Stimulated activated CD4-positive, alpha-beta T cell treated with anti-CD3 and anti-CD28 coated beads, Interleukin-1b, Interleukin-23, amount 100 ng/mL, for 4 hours (primary cell): ENCODE measurements at regions not wholly inside any gene's neighbourhood (a gene's known extent, or its start where the extent isn't known, plus 50 kb on each side); places are given as distances from the start of the nearest gene placed in this dataset.

Experiments
- DNase-seq, 2 donors: peaks; one replicate each; pipeline ENCODE4 v3.0.0-alpha.2; 2020; ENCODE audit warnings: low read depth in 2 of 2

DNA sequence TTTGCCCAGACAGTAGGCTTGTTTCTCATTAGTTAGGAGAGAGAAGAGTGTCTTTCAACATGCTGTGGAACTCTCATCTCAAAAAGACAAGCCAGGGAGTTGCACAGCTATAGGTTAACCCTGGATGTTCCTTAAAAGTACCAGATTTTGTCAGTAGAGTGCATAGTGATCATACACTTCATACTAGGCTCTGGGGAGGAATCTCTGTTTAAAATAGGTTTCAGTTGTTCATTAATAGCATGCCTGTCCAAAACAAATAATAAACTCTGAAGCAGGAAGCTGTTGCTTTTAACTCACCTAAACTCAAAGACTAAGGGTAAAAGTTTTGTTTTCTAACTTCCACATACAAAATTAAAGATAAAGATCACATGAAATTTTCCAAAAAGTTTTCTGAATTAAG, 1948.4 kb downstream of the C4orf33 start:
- DNase-seq, result no peak

GRCh38 chr4:131046821-131047220, 1950.9 kb downstream of the C4orf33 start:
- DNase-seq, result no peak

- DNase-seq, result no peak
Observed at GRCh38 chr4:131052646-131053045, 1956.7 kb downstream of the C4orf33 start.

- DNase-seq, result no peak
Observed at GRCh38 chr4:131054489-131055019, 1958.6 kb downstream of the C4orf33 start.

GRCh38 chr4:131061734-131062133, 1965.8 kb downstream of the C4orf33 start:
- no peak for DNase-seq

- no peak for DNase-seq
Observed at GRCh38 chr4:131063878-131064277, 1967.9 kb downstream of the C4orf33 start.

DNA sequence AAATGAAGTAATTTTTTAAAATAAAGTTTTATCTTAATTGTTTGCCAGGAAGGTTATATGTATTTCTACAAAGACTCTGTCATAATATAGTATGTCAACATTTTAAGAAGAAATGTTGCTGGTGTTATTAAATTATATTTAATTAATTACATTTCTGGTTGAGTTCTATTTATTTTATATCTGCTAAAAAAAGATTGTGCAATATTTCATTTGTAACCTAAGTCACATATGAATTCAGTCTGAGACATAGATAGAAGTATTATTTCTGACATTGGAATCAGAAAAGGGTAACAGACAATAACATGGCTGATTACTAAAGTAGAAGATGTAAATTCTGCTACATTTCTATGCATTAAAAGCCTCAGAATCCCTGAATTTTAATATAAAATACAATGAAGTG, 1985.1 kb downstream of the C4orf33 start:
- DNase-seq, result no peak

DNA sequence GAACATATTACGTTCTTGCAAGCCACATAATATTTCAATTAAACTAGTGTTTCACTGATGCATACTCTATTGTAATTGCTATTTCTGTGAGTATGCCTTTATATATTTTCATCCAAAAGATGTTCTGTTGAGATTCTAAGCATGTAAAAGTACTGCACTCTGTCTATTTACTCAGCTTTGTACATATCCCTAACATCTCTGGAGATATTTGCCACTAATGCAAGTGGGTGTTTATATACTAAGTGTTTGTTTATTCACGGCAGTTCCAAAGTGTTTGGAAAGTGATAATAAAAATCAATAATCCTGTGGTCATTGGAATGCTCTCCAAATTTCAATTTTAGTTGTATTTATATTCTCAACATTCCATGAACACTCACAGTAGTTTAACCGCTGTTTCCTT, 1989.0 kb downstream of the C4orf33 start:
- DNase-seq, result no peak

GRCh38 chr4:131091896-131092295, 1995.9 kb downstream of the C4orf33 start:
- DNase-seq, result no peak

GRCh38 chr4:131093303-131093702, 1997.4 kb downstream of the C4orf33 start:
- DNase-seq, result no peak

DNA sequence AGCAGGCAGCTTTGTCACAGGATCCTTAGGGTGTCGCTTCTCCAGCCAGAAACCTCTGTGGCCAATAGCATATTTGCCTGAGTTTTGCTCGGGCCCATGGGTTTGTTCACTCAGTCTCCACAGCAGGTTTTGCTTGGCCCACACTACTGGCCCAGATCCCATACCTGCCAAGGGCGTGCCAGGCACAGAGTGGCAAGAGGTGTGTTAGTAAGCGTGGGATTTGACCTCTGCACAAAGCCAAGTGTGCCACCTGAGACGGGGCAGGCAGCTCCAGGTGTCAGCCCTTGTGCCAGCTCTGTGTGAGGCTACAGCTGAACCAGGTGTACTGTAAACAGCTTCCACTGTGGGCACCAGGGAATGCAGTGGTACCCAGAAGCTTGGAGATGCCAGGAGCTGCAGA, 2003.0 kb downstream of the C4orf33 start:
- no peak for DNase-seq

DNA sequence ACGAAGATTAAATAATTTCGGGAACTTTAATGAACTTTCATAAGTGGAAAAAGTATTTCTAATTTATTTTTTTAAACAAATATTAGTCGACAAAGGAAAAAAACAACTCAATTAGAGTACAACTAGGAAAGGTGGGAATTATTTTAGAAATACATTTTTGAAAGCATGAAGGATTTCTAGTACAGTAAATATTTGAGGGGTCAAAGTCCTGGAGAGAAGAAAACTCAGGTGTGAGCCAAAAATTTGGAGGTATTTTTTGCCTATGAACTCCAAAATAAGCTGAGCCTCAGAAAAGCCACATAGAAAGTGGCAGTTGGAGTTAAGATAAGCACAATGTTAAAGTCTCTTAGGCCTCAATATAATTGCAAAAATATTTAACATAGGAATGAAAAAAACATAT, 2017.3 kb downstream of the C4orf33 start:
- no peak for DNase-seq

GRCh38 chr4:131113704-131114103, 2017.8 kb downstream of the C4orf33 start:
- no peak for DNase-seq

- DNase-seq, result no peak
Observed at GRCh38 chr4:131119661-131120060, 2023.7 kb downstream of the C4orf33 start.

DNA sequence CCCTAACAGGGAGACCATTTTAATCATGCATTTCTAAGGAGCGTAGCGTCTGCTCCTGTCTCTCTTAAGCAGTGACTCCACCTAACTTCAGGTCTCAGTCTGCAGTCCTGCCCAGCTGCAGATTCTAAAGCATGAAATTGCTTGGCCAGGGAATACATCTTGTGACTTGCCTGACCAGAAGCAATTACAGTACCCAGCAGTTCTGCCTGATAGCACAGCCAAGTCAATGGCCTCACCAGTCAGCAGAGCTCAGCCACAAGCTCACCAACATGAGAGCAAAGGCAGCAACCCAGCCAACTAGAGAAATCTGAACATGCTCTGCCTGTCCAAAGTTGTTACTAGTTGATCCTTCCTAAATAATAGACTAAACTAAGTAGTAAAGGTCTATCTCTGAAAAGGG, 2011.9 kb upstream of the PCDH10 start:
- DNase-seq, result no peak

DNA sequence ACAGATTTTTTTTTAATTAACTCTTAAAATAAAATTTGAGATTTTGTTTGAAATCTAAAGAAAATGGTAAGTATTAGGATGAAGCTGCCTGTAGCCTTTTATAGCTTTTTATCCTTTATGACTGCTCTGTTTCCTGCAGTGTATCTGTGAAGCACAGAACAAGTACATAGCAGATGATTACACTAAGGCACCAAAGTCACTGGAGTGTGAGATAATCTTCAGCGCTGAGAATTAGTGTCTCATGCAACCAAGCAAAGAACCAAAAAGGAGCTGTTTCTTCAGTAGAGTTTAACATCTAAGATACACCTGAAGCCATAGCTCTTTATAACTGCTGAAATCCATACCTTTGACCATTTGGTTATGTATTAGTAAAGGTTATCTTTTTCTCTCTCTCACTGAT, 1989.8 kb upstream of the PCDH10 start:
- DNase-seq, result no peak

DNA sequence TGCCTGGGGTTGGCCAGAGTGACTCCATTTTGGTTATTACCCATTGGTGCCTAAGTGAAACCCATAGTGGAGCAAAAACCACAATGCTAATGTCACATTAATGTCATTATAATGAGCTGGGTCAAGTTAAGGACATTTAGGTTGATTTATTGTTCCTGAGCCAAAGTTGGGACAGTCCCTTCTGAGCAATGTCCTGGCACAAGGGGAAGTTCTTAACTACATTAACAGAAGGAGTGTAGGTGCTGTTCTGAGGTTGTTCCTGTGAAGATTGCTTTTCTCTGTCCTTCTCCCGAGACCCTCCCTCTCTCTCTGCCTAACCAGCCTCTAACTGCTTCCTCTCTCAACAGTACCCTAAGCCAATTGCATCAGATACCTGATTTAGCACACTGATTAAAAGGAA, 1956.8 kb upstream of the PCDH10 start:
- no peak for DNase-seq

- no peak for DNase-seq
Observed at GRCh38 chr4:131207589-131207988, 1941.5 kb upstream of the PCDH10 start.

GRCh38 chr4:131248314-131248713, 1900.8 kb upstream of the PCDH10 start:
- DNase-seq, result no peak

DNA sequence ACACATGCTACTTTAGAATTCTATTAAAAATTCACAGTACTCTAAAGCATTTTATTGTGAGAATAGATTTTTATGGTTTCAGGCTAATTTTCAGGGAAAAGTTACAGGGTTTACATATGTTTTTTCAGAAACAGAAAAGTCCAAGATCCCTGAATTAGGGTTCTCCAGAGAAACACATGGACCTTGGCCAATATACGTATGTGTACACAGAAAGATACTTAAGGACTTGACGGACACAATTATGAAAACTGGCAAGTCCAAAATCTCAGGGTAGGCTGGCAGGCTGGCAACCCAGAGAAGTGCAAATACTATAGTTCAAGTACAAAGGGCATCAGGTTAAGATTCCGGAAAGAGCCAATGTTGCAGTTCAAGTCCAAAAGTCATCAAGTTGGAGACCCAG, 1897.8 kb upstream of the PCDH10 start:
- no peak for DNase-seq

- DNase-seq, result no peak
Observed at GRCh38 chr4:131257241-131257640, 1891.9 kb upstream of the PCDH10 start.

GRCh38 chr4:131258361-131258760, 1890.7 kb upstream of the PCDH10 start:
- no peak for DNase-seq

DNA sequence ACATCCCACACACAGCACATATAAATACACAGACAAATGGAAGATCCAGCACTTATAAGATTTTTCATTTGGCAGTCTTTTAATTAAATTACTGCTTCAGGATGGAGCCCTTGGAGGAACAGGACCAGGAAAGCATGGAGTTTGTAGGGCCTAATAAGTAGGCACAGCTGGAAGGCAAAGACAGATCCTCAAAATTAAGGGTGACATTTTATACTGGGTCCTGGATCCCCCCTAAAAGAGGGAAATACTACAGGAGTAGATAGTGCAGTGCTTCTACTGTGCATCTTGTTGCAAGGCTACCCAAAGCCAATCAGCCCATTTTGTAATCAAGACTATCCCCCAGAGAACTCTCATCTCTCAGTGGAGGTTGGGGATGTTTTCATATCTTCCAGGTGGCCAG, 1860.7 kb upstream of the PCDH10 start:
- no peak for DNase-seq

DNA sequence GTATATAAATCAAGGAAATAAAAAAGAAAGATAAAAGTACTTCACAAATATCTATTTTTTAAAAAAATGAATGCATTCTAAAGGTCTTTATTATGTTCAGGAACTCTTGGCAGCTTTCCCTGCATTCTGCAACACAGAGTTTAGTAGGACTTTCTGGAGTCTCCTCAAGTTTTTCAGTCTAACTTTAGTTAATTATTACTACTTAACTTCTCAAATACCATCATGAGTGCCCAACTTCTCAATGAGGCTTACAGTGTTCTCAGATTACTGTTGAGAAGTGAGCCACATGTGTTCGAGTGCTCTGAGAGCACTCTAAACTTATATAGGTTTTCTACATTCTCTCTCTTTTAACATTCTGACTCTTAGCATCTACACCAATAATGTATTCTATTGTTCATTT, 1852.9 kb upstream of the PCDH10 start:
- DNase-seq, result no peak

DNA sequence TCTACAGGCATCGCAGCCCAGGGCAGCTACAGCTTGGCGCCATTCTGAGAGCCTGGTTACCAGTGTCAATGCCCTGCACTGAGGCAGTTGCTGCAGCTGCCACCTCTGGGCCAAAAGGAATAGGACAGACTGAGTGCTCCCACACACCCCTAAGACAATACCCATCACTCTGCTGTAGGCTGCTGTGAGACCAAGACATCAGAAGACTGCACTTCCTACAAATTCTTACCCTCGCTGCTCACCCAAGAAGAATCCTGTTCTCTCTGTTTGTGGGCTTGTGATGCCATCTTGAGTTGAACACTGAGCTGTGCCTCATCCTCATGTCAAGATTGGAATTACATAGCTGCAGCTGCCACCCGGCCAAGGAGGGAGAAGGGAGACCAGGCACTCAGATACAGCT, 1847.0 kb upstream of the PCDH10 start:
- DNase-seq, result no peak
